ENCODE measurements at regions not wholly inside any gene's neighbourhood (a gene's known extent, or its start where the extent isn't known, plus 50 kb on each side); places are given as distances from the start of the nearest gene placed in this dataset.

DNA sequence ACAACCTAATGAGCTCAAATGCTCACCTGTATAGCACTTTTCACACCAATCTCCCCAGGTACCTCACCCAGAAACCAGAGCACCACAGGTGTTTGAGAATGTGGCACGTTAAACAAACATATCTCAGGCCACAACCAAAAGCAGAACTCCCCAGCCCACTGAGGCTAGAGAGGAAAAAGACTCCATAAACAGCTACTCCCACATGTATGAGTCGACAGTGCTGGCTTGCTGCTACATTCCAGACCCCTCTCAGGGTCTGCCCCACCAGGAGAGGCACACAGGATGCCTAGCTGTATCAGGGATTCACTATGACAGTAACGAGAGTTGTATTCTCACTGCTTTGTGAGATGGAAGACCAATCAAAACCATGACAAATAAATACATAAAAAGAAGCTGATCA is 242.6 kb upstream of the ARID1B start:
- DNase-seq: no peak
- no peak overlapping the region for H3K27ac Mint-ChIP-seq
- H3K27me3 Mint-ChIP-seq: no peaks in the 10 kb centered on the region

DNA sequence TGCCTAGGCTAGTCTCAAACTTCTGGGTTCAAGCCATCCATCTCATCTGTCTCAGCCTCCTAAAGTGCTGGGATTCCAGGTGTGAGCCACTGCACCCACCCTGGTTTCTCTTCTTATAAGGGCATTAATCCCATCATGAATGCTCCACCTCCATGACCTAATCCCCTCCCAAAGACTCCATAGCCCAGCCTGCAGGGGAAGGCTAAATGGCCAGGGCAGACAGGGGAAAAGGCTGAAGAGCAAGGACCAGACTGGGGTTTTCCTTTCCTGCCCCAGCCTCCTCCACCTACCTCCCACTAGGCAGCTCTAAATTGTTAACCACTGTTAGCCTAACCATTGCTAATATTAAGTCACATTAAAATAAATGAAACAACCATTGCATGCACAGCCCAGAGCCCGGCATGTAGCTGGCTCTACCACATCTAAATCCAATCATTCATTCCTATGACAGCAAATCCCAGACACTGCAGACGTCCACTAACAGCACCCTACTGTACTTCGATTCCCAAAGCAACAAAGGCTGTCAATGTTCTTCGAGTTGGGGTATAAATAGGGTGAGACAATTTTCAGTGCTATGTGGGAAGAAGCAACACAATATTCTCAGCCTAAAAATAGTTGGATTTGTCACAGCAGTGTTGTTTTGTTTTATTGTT is 243.2 kb upstream of the ARID1B start:
- Mint-ChIP-seq H3K4me1 (ENCODE audit: low read depth) (no peaks in the 10 kb centered on the region), H3K9me3 (no peaks in the 10 kb centered on the region), H3K27ac (no peak overlapping the region), H3K27me3 (no peaks in the 10 kb centered on the region), H3K4me3 (no peak overlapping the region), H3K36me3 (ENCODE audit: low read depth) (no peaks in the 10 kb centered on the region)
- DNase-seq: no peak

More for the DNA sequence above, 242.6 kb upstream of the ARID1B start:
- Mint-ChIP-seq H3K4me1 (ENCODE audit: low read depth) (no peaks in the 10 kb centered on the region), H3K9me3 (no peaks in the 10 kb centered on the region), H3K36me3 (ENCODE audit: low read depth) (no peaks in the 10 kb centered on the region), H3K4me3 (no peak overlapping the region)

DNA sequence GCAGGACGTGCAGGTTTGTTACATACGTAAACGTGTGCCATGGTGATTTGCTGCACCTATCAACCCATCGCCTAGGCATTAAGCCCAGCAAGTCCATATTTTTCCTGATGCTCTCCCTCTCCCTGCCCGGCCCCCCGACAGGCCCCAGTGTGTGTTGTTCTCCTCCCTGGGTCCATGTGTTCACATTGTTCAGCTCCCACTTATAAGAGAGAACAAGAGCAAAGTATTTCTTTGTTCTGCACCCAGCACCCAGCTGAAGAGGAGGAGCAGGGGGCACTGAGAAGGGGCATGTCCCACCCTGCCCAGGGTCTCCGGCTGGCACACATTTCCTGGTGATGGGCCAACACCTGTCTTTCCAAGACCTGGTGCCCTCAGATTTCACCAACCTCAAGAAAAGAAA is 251.1 kb upstream of the ARID1B start:
- Mint-ChIP-seq H3K4me1 (ENCODE audit: low read depth) (no peaks in the 10 kb centered on the region), H3K9me3 (no peaks in the 10 kb centered on the region), H3K27ac (no peak overlapping the region), H3K4me3 (no peak overlapping the region), H3K27me3 (no peaks in the 10 kb centered on the region), H3K36me3 (ENCODE audit: low read depth) (no peaks in the 10 kb centered on the region)
- no peak for DNase-seq

DNA sequence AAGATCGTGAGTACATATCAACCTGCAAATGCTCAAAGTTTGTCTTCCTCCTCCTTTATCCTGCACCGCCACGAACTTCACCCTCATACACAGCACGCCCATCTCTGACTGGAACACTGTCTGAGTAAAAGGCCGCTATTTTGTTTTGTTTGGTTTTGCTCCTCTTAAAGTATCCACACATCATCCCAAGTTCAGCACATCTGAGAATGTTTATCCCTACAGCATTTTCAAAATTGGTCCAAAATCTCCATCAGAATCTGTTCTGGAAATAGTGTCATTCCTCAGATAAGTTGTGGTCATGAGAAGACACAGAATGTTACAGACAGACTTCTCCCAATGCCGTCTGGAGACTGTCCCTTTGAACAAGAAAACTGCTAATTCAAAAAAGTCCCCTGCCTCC is 251.6 kb upstream of the ARID1B start:
- Mint-ChIP-seq H3K4me1 (ENCODE audit: low read depth) (no peaks in the 10 kb centered on the region), H3K9me3 (no peaks in the 10 kb centered on the region), H3K36me3 (ENCODE audit: low read depth) (no peaks in the 10 kb centered on the region), H3K27me3 (no peaks in the 10 kb centered on the region), H3K27ac (no peak overlapping the region), H3K4me3 (no peak overlapping the region)
- no peak for DNase-seq

DNA sequence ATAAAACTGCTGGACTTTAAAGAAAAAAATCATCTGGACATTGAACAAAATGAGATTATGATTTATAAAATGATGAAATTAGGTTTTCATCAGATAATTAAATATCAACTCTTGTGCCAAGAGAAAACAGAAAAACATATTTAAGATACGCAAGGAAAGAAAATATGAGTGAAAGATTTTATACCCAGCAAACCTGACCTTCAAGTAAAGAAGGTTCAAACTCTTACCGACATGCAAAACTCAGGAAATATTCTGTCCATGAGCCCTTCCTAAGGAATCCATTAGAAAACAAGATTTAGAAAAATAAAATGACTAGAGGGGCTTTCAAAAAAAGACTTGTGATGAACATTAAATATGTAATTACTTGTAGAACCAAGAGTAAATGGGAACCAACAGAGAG is 257.2 kb upstream of the ARID1B start:
- Mint-ChIP-seq H3K36me3 (ENCODE audit: low read depth) (no peaks in the 10 kb centered on the region), H3K4me3 (no peak overlapping the region), H3K27me3 (peaks cover 3% of the 10 kb centered on the region), H3K4me1 (ENCODE audit: low read depth) (no peaks in the 10 kb centered on the region), H3K27ac (no peak overlapping the region), H3K9me3 (peaks cover 11% of the 10 kb centered on the region)
- DNase-seq: no peak

DNA sequence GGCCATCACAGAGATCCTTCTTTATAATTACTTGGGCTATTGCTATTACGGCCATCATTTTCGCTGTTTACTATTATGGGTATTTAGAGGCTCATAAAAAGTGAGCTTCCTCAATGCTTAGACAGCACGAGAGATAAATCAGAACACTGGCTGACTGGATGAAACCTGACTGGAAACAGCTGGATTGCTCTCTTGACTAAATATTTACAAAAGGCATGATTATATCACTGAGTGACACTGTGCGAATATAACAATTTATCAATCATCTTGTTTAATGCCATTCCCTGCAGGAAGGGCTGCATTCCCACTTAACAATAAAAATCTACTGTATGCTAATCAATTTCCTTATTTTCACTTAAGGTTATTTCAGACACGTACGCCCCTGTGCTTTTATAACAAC is 260.1 kb upstream of the ARID1B start:
- Mint-ChIP-seq H3K9me3 (peaks cover 11% of the 10 kb centered on the region), H3K4me1 (ENCODE audit: low read depth) (no peaks in the 10 kb centered on the region), H3K27me3 (peaks cover 7% of the 10 kb centered on the region), H3K27ac (no peak overlapping the region), H3K4me3 (no peak overlapping the region), H3K36me3 (ENCODE audit: low read depth) (no peaks in the 10 kb centered on the region)
- DNase-seq: no peak

DNA sequence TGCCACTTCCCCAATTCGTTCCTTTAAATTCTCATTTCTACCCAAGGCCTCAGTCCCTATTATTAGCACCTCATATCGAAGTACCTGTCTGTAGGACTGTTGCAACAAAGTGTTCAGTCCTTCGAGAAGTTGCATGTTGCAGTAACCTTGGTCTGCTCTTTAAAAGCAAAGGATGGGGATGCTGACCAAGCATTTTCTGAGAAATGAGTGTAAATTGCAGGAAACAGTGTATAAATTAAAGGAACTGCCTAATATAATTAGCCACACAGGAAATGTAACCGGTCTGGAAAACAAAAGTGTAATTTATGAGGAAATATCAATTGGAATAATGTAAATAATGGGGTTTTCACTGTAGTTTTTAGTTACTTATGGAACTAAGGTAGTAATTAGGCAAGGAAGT is 261.9 kb upstream of the ARID1B start:
- Mint-ChIP-seq H3K36me3 (ENCODE audit: low read depth) (no peaks in the 10 kb centered on the region), H3K4me3 (no peak overlapping the region), H3K9me3 (peaks cover 11% of the 10 kb centered on the region), H3K27me3 (peaks cover 7% of the 10 kb centered on the region), H3K27ac (no peak overlapping the region), H3K4me1 (ENCODE audit: low read depth) (no peaks in the 10 kb centered on the region)
- DNase-seq: no peak

DNA sequence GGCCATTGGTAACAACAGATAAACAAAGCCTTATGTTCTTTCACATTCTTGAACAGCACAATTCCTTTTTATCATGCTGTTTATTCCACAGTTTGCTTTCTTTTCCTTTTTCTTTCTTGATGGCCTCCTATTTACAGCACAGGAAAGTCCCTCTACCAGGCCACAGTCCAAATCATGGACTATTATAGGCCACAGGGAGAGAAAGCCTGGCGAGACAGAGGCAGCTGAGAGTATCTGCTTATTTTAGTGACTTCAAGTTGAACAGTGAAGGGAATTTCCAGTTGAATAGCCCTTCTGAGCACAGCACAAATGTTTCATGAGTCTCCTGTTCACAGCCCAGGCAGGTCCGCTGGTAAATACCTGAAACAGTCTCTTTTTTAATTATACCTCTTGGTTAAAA is 263.7 kb upstream of the ARID1B start:
- DNase-seq: no peak
- Mint-ChIP-seq H3K9me3 (peaks cover under 1% of the 10 kb centered on the region), H3K4me1 (ENCODE audit: low read depth) (peaks cover 1% of the 10 kb centered on the region), H3K27me3 (peaks cover 13% of the 10 kb centered on the region), H3K4me3 (no peak overlapping the region), H3K27ac (no peak overlapping the region), H3K36me3 (ENCODE audit: low read depth) (no peaks in the 10 kb centered on the region)

DNA sequence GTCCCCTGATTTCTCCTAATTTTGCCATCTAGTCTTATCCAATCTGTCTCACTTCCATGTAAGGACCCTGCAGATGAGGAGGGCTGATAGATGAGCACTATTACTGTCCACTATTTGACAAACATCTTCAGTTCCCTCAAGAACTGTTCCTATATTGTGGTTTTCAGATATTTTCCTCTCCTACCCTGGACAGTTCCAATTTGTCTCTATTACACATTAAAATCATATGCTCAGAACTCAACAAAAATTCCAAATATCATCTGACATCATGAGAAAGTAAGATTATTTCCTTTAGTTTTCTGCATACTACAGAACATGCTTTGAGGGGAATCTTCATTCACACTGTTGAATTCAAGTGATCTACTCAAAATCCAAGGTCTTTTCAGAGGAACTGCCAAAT is 265.6 kb upstream of the ARID1B start:
- Mint-ChIP-seq H3K9me3 (no peaks in the 10 kb centered on the region), H3K4me3 (no peak overlapping the region), H3K27me3 (peaks cover 25% of the 10 kb centered on the region), H3K36me3 (ENCODE audit: low read depth) (no peaks in the 10 kb centered on the region), H3K27ac (no peak overlapping the region), H3K4me1 (ENCODE audit: low read depth) (peaks cover 1% of the 10 kb centered on the region)
- DNase-seq: no peak

DNA sequence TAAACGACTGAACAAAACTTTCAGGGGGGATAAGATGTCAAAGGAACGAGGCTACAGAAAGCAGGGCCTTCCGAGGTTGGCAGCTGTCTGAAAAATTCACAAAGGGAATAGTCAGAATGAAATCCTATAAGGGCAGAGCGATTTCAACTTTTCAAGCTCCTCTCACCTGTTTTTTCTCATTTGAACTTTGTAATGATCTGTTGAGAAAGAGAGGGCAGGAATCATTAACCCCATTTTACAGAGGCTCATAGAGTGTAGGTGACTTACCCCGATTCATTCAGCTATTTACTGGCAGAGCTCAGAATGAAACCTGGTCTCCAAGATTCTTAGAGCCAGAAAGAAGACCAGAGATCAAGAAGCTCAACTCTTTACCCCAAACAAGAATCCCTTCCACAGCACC is 266.1 kb upstream of the ARID1B start:
- Mint-ChIP-seq H3K4me1 (ENCODE audit: low read depth) (peaks cover 1% of the 10 kb centered on the region), H3K4me3 (no peak overlapping the region), H3K27ac (no peak overlapping the region), H3K9me3 (no peaks in the 10 kb centered on the region), H3K36me3 (ENCODE audit: low read depth) (no peaks in the 10 kb centered on the region), H3K27me3 (peaks cover 23% of the 10 kb centered on the region)
- no peak for DNase-seq

DNA sequence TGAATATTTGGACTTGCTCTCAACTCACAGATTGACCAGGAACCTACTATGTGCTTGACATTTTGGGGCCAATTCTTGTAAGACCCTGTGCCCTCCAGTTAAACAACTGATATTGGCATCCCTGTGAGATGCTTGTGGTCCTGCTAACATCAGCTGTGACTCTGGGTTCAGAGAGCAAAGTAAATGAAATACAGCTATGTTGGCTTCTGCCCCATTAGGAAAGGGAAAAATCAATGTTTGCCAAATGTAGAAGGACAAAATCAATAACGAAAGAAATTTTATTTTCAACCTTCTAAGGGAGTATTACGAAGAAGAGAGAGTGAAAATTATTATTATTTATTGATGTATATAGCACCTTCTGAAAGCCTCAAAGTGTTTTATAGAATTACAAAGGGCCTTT is 266.9 kb upstream of the ARID1B start:
- Mint-ChIP-seq H3K36me3 (ENCODE audit: low read depth) (no peaks in the 10 kb centered on the region), H3K27me3 (peaks cover 23% of the 10 kb centered on the region), H3K9me3 (no peaks in the 10 kb centered on the region), H3K27ac (no peak overlapping the region), H3K4me3 (no peak overlapping the region), H3K4me1 (ENCODE audit: low read depth) (peaks cover 1% of the 10 kb centered on the region)
- DNase-seq: no peak

DNA sequence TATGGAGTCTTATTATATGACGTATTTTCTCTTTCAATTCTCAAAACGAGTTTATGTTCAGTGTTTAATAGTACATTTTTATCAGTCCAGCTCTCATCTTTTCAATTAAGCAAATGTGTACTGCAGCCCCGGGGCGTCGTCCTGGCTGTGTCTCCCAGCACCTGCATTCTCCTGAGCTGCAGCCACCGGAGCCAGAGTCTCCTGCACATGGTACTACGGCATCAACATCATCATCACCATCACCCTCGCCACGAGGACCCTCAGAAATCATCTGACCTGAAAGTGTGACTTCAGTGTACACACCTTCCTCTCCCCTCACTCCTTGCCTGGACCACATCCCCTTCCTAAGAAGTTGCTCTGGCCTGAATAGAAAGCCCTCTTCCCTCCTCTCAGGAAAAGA is 267.7 kb upstream of the ARID1B start:
- Mint-ChIP-seq H3K36me3 (ENCODE audit: low read depth) (no peaks in the 10 kb centered on the region), H3K27ac (no peak overlapping the region), H3K4me3 (no peak overlapping the region), H3K9me3 (no peaks in the 10 kb centered on the region), H3K4me1 (ENCODE audit: low read depth) (peaks cover 1% of the 10 kb centered on the region), H3K27me3 (peaks cover 23% of the 10 kb centered on the region)
- DNase-seq: no peak

DNA sequence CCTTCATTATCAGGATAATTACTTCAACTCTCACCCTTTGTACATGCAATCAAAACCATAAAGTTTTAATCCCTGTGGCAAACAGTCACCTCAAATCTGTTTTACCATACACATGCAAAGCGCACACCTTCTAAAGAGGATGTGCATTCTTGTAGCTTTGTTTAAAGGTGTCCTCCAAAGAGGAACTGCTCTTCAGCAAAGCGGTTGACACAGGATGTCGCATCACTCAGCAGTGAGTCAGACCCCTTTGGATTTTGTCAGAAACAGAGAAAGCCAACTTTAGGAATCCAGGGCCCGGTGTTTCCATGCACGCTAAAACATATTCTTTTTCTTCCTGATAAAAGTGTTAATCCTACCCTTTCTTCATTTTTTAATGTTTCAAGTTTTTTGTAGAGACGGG is 268.3 kb upstream of the ARID1B start:
- H3K27ac Mint-ChIP-seq: no peak overlapping the region
- no peaks in the 10 kb centered on the region for H3K9me3 Mint-ChIP-seq
- DNase-seq: no peak
- no peak overlapping the region for H3K4me3 Mint-ChIP-seq
- H3K4me1 Mint-ChIP-seq (ENCODE audit: low read depth): peaks cover 1% of the 10 kb centered on the region
- H3K36me3 Mint-ChIP-seq (ENCODE audit: low read depth): no peaks in the 10 kb centered on the region
- peaks cover 23% of the 10 kb centered on the region for H3K27me3 Mint-ChIP-seq

DNA sequence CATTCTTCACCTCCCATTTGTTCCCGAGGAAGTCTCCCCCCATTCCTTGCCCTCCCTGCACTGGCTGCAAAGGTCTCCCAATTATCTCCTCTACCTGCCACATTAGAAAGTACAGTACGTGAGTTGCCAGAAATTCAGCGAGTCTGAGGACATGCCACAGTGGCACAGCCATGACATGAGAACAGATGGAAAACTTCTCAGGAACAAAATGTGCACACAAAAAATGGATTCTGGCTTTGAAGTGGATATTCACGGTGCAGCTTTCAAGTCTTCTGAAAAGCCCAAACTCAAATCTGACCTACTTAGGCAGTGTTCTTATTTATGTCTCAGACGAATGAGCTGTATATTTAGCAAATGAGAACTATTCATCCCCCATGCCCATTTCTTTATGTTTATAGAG is 269.1 kb upstream of the ARID1B start:
- peaks cover 23% of the 10 kb centered on the region for H3K27me3 Mint-ChIP-seq
- H3K9me3 Mint-ChIP-seq: no peaks in the 10 kb centered on the region
- peaks cover 1% of the 10 kb centered on the region for H3K4me1 Mint-ChIP-seq (ENCODE audit: low read depth)
- DNase-seq: no peak
- H3K4me3 Mint-ChIP-seq: no peak overlapping the region
- no peaks in the 10 kb centered on the region for H3K36me3 Mint-ChIP-seq (ENCODE audit: low read depth)
- no peak overlapping the region for H3K27ac Mint-ChIP-seq

DNA sequence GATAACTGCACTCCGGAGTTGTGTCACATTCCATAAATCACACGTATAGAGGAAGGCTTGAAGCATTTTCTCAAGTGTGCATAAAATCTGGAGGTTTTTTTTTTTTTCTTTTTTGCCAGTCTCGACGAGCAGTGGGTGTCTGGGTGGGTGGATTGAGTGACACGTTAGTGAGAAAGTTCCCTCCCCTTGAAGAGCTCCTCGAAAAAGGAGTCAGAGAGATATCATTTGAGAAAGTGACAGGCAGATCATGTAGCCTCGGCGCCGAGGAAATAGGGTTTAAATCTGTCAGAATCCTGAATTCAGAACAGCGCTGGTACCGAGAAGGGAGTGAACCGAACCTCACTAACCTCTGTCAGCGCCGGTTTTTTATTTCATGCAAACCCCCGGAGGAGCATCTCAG is 269.5 kb upstream of the ARID1B start:
- Mint-ChIP-seq H3K27ac (no peak overlapping the region), H3K27me3 (peaks cover 23% of the 10 kb centered on the region)

DNA sequence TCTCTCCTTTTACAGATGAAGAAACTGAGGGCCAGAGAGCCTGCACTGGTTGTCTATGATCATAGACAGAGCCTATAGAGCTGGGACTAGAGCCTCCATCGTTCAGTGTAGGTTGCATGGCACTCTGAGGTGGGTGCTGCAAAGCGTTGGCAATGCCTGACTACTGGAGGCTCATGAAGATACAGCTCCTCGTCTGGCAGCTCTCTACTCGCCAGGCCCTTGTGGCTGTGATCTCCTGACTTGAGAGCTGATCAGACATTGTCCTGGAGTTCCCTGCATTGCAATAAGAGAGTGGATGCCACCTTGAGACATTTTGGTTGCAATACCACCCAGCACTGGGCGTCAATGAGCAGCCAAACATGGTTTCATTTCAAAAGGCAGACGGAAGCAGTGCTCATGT is 270.1 kb upstream of the ARID1B start:
- no peak overlapping the region for H3K4me3 Mint-ChIP-seq
- no peak for DNase-seq
- peaks cover 19% of the 10 kb centered on the region for H3K27me3 Mint-ChIP-seq
- H3K4me1 Mint-ChIP-seq (ENCODE audit: low read depth): peaks cover 1% of the 10 kb centered on the region
- no peak overlapping the region for H3K27ac Mint-ChIP-seq
- H3K9me3 Mint-ChIP-seq: no peaks in the 10 kb centered on the region
- H3K36me3 Mint-ChIP-seq (ENCODE audit: low read depth): no peaks in the 10 kb centered on the region

More for the DNA sequence above, 269.5 kb upstream of the ARID1B start:
- peaks cover 1% of the 10 kb centered on the region for H3K4me1 Mint-ChIP-seq (ENCODE audit: low read depth)
- H3K36me3 Mint-ChIP-seq (ENCODE audit: low read depth): no peaks in the 10 kb centered on the region
- H3K9me3 Mint-ChIP-seq: no peaks in the 10 kb centered on the region
- DNase-seq: no peak
- H3K4me3 Mint-ChIP-seq: no peak overlapping the region

Measured in activated T-cell treated with anti-CD3 and anti-CD28 coated beads, Interleukin-2, amount 50 U/mL, for 24 hours (primary cell).